Astrocyte of the hippocampus (primary cell): ENCODE measurements at regions not wholly inside any gene's neighbourhood (a gene's known extent, or its start where the extent isn't known, plus 50 kb on each side); places are given as distances from the start of the nearest gene placed in this dataset.

Experiments
- DNase-seq: peaks from one replicate; pipeline ENCODE4 v3.0.0; 2011; ENCODE audit warnings: low read depth, low spot score

- no peak for DNase-seq
Measured at GRCh38 chr10:121416071-121416470, 182.2 kb downstream of the FGFR2 start.

GRCh38 chr10:121417298-121417697, 180.9 kb downstream of the FGFR2 start:
- no peak for DNase-seq

GRCh38 chr10:121418126-121418777, 180.0 kb downstream of the FGFR2 start:
- DNase-seq = peak; percentile 50

GRCh38 chr10:121420006-121420405, 178.2 kb downstream of the FGFR2 start:
- no peak for DNase-seq

GRCh38 chr10:121422096-121422495, 176.1 kb downstream of the FGFR2 start:
- DNase-seq = no peak

- no peak for DNase-seq
Measured at GRCh38 chr10:121425623-121426022, 172.6 kb downstream of the FGFR2 start.

- no peak for DNase-seq
Measured at GRCh38 chr10:121426307-121426706, 171.9 kb downstream of the FGFR2 start.
